ENCODE measurements at regions not wholly inside any gene's neighbourhood (a gene's known extent, or its start where the extent isn't known, plus 50 kb on each side); places are given as distances from the start of the nearest gene placed in this dataset.
A peak's percentile ranks its signal among the peaks of the same experiment; 100 is the strongest.
"Not testable (repeated sequence)": the region's sequence is repeated elsewhere in the genome, so short reads cannot be mapped to it uniquely, and the experiment has no call there.

DNA sequence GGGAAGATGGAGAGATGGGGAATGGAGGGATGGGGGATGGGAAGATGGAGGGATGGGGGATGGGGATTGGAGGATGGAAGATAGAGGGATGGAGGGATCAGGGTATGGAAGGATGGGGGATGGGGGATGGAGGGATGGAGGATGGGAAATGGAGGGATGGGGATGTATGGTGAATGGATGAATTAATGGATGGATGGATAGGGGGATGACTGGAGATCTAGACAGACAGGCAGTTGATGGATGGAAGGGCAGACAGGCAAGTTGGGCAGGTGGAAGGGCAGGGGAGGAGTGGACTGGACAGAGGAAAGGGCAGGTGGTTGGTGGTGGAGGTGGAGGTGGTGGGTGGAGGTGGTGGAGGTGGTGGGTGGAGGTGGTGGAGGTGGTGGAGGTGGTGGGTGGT lies 167.2 kb downstream of the C9orf50 start:
- no peak for DNase-seq

DNA sequence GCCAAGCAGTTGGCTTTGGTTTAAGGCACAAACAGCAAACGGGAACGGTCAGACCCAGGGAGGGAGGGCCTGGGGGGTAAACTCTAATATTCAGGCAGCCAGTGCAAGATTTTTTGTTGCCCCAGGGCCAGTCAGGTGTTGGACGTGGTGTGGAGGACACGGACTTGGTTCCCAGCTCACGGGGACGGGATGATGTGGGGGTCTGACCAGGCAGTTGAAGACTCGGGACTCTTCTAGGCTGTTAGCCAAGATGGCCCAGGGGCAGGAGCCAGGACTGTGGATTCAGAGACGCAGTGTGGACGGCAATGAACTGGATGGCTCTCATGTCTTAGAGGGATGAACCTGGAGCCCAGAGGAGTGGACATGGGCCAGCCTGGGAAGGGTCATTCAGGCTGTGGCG lies 169.2 kb downstream of the C9orf50 start:
- DNase-seq: no peak

- no peak for DNase-seq
Observed at GRCh38 chr9:129451089-129451656, 169.7 kb downstream of the C9orf50 start.

GRCh38 chr9:129449066-129449465 lies 171.8 kb downstream of the C9orf50 start:
- DNase-seq: no peak

DNA sequence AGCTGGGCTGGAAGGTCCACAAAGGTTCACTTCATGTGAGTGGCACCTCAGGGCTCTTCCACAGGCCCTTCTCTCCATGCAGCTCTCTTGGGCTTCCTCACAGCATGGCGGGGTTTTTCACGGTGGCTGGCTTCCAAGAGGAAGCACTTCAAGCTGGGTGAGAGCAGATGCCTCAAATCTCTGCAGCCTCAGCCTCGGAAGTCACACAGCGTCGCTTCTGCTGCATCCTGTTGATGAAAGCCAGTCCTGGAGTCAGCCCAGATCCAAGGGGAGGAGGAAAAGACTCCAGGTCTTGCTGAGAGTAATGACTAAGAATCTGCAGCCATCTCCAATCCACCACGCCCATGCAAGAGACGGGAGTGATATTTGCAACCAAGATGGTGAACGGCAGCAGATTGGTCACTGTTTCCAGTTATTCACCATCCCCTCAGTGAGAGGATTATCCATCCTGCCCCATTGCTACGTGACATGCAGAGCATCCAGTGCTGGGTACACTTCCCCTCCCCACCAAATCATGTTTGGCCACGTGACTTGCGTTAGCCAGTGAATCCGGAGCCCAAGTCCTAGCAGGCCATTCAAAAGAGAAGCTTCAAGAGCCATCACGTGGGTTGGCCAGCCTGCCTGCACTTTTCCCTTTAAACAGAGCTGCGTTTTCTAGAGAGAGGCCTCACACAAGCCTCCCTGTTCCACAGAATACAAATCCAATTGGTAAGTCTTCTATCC lies 173.9 kb downstream of the C9orf50 start:
- DNase-seq: peak; percentile 42

- no peak for DNase-seq
Observed at GRCh38 chr9:129445794-129446306, 175.1 kb downstream of the C9orf50 start.

DNA sequence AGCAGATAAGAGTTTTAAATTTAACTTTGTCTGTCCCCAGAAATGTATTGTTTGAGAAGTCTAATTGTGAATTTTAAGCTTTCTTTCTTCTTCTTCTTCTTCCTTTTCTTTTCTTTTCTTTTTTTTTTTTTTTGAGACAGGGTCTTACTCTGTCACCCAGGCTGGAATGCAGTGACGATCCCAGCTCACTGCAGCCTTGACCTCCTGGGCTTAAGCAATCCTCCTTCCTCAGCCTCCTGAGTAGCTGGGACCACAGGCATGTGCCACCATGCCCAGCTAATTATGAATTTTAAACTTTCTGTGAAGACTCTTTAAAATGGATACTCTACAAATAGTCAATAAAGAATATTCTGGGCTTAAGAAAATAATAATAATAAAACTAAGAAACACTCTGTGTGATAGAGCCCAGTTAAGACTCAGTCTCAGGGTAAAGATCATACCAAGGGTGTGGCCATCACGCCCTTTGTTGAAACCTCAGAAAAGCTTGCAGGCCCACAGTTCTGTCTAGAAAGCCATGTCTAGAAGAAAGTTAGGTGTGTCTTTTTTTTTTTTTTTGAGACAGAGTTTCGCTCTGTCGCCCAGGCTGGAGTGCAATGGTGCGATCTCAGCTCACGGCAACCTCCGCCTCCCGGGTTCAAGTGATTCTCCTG lies 177.3 kb downstream of the C9orf50 start:
- DNase-seq: not testable (repeated sequence)

- no peak for DNase-seq
Observed at GRCh38 chr9:129442803-129443511, 177.9 kb downstream of the C9orf50 start.

GRCh38 chr9:129441852-129442251 lies 179.0 kb downstream of the C9orf50 start:
- no peak for DNase-seq

GRCh38 chr9:129440435-129441186 lies 180.3 kb downstream of the C9orf50 start:
- no peak for DNase-seq

DNA sequence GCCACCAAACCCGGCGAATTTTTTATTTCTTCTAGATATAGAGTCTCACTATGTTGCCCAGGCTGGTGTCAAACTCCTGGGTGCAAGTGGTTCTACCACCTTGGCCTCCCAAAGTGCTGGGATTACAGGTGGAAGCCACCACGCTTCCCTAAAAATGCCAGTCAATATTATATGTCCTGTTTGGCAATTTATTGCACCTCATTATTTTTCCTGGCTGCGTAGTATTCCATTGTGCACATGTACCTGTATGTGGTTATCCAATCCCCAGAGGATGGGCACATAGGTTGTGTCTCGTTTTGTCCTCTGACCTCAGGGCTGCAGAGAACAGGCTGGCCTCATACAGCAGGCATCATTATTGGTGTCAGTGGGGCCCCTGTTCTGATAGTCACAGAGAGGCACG lies 181.7 kb downstream of the C9orf50 start:
- DNase-seq: no peak

DNA sequence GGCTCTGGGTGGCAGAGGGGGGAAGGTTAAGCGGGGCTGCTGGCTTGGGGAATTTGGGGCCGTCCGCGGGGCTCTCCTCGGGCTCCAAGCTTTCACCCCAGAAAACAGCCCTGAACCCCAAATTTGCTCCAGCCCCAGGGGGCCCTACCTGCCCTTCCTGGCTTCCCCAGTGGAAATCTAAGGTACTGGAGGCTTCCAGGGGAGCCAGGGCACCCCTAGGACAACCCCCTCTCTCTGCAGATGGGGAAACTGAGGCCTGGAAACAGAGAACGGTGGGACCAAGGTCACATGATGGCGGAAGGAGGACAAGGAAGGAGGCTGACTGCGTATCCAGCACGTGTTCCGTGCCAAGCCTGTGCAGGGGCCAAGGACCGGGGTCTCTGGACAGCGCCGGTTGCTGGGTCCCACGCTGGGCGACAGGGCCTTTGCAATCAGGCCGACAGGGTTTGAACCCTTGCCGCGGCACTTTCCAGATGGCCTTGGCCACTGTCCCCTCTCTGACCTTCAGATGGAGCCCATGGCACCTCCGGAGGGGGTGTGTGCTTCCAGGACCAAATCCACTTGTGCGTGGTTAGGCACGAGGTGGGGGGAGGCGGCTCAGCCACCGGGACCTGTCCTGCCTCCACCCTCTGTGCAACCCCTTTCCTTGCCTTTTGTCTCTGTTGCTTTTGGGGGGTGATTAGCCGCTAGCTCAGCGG lies 183.1 kb downstream of the C9orf50 start:
- no peak for DNase-seq

DNA sequence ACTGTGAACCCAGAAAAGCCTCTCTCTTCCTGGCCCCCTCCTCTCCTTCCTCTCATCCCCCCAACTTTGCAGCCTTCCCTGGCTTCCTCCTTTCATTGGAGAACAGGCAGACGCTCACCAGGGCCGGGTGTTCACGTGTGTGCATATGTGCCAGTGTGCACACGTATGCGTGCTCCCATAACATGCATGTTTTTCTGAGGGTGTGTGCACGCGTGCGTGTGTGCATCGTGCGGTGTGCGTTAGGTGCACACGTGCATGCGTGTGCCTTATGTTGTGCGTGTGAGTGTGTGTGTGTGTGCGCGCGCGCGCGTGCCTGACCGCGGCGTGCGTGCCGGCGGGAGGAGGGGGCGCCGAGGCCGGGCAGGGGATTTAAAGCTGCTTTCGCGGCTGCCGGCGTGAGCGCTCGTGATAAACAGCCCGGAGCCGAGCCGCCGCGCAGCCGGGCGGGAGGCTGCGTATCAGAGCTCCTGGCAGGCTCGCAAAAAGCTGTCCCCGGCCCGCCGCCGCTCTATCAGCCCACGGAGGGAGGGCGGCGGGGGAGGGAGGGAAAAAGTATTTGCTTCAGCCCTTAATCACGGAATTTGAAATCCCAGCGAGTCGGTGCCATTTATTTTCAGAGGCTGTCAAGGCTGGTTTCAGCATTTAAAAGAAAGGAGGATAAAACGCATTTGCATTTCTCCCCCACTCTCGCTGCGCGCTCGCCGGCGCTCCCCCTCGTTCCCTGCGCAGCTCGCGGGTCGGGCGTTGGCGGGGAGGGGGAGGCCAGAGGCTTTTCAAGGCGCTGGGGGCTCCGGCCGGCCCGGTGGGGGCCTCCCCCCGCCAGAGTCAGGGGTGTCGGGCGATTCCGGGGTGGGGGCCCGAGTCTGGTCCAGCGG lies 183.9 kb downstream of the C9orf50 start:
- DNase-seq: peak; percentile 74

DNA sequence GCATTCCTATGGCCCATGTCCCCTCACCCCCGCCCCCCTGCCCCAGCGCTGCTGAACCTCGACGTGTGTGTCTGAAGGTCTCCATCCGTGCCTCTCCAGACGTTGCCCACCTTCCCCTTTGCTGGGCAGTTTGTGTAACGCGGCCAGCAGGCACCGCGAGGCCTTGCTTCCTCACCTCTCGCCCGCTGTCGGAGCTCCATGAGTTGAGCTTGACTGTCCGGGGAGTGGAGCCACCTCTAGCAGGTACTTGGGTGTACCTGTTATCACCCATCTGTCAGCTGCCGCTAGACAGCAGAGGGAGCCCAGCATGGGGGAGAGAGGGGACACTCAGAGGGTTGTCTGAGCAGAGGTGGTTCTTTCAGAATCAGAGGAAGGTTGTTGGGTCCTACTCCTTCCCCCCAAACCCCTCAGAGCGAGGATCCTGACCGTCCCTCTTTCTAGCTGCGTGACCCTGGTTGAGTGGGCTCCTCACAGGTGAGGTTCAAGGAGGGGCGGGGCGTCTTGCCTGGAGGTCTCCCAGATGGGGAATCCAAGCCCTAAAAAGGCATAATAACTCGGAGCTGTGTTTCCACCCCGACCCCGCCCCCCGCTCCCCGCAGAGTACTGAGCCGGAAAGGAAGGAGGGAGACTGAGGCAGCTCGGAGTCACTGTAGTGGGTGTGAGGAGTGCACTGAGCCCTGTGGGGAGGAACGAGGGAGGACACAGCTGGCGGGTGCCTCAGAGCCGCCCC lies 184.7 kb downstream of the C9orf50 start:
- DNase-seq: no peak

GRCh38 chr9:129435291-129435690 lies 185.6 kb downstream of the C9orf50 start:
- no peak for DNase-seq

DNA sequence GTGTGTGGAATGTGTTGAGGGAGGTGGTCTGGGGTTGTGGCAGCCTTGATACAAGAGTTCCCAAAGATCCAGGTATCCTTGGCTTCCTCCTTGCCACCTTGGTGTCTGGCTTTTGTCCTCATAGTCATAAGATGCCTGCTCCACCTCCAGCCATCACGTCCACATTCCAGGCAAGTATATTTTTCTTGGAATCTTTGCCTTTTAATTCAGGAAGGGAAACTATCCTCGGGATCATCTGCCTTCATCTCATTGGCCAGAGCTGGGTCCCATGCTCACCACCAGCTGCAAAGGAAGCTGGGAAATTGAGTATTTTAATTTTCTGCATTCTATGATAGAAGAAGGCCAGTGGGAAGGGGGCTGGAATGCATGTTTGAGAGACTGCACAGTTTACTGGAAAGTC lies 186.7 kb downstream of the C9orf50 start:
- peak; percentile 39 for DNase-seq

GRCh38 chr9:129432297-129433154 lies 188.4 kb downstream of the C9orf50 start:
- no peak for DNase-seq

DNA sequence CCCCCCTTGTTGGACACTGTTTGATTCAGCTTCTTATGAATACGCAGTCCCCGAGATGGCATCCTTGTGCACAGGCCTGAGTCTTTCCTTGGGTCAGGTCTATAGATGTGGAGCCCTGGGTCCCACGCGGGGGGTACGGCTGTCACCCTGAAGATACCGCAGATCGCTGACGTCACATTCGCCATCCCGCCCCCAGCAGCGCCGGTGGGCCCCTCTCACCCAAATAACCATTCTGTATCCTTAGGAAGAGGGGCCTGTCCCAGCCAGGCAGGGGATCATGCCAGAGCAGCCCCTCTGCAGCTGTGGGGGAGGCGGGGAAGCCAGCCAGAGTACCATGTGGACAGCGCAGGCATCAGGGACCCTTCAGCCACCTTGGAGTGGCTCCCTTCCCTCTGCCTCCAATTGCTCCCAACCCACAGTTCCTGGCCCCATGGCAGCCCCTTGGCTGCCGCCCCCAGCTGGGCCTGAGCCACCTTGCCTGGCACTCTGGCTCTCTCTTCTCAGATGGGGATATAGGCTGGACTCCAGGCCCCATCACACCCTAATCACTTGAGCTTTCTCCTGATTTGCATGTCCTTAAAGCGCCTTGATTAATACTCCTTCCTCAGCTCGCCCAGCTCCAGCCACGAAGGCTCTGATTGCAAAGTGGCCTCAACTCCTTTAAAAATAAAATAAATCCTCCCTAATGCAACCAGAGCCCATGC lies 189.8 kb downstream of the C9orf50 start:
- DNase-seq: no peak

All from fibroblast of skin of right biceps (primary cell).